WTC11 (cell line): ENCODE measurements at regions not wholly inside any gene's neighbourhood (a gene's known extent, or its start where the extent isn't known, plus 50 kb on each side); places are given as distances from the start of the nearest gene placed in this dataset.

Experiments
- CBFB ChIP-seq: sonication (generic); formaldehyde crosslinking; IDR thresholded peaks from 2 replicates; pipeline ENCODE4 v1.8.1; 2022; ENCODE audit warnings: mild to moderate bottlenecking, low read depth, missing genetic modification reagents
- CREM ChIP-seq: sonication (generic); formaldehyde crosslinking; IDR thresholded peaks from 2 replicates; pipeline ENCODE4 v1.8.1; 2022; ENCODE audit warnings: mild to moderate bottlenecking, missing genetic modification reagents, moderate library complexity
- CTCF ChIP-seq: fragments of 200-600 bp; IDR thresholded peaks from 2 replicates; pipeline ENCODE4 v1.8.0; 2022; ENCODE audit warnings: antibody characterized with exemption
- NFE2L1 ChIP-seq: sonication (generic); formaldehyde crosslinking; IDR thresholded peaks from 2 replicates; pipeline ENCODE4 v1.8.1; 2023; ENCODE audit warnings: missing genetic modification reagents
- NR1H2 ChIP-seq: sonication (generic); formaldehyde crosslinking; IDR thresholded peaks from 2 replicates; pipeline ENCODE4 v1.9.0; 2021; ENCODE audit warnings: mild to moderate bottlenecking, moderate library complexity, missing genetic modification reagents
- PRDM15 ChIP-seq: sonication (generic); formaldehyde crosslinking; IDR thresholded peaks from 2 replicates; pipeline ENCODE4 v1.8.0; 2022; ENCODE audit warnings: missing genetic modification reagents
- STAT6 ChIP-seq: sonication (generic); formaldehyde crosslinking; conservative IDR thresholded peaks from 2 replicates; pipeline ENCODE4 v1.8.1; 2023; ENCODE audit warnings: mild to moderate bottlenecking, low read depth, missing genetic modification reagents, moderate library complexity
- TCF7 ChIP-seq: sonication (generic); formaldehyde crosslinking; IDR thresholded peaks from 2 replicates; pipeline ENCODE4 v1.8.0; 2022; ENCODE audit warnings: mild to moderate bottlenecking, low read depth, missing genetic modification reagents, moderate library complexity
- TP53 ChIP-seq: sonication (generic); formaldehyde crosslinking; IDR thresholded peaks from 2 replicates; pipeline ENCODE4 v1.8.1; 2023; ENCODE audit warnings: mild to moderate bottlenecking, missing genetic modification reagents
- USF2 ChIP-seq: sonication (generic); formaldehyde crosslinking; IDR thresholded peaks from 2 replicates; pipeline ENCODE4 v1.8.1; 2023; ENCODE audit warnings: mild to moderate bottlenecking, missing genetic modification reagents, moderate library complexity
- ZNF138 ChIP-seq: sonication (generic); formaldehyde crosslinking; conservative IDR thresholded peaks from 2 replicates; pipeline ENCODE4 v1.8.1; 2022; ENCODE audit warnings: mild to moderate bottlenecking, moderate library complexity, missing genetic modification reagents
- ZNF532 ChIP-seq: fragments of 250-450 bp; sonication (Bioruptor Pico); IDR thresholded peaks from 2 replicates; pipeline ENCODE4 v1.9.0; 2021; ENCODE audit warnings: mild to moderate bottlenecking, borderline replicate concordance
- ZSCAN18 ChIP-seq: fragments of 250-450 bp; sonication (Bioruptor Pico); IDR thresholded peaks from 2 replicates; pipeline ENCODE4 v2.1.2; 2022; ENCODE audit warnings: mild to moderate bottlenecking, moderate library complexity

- TF ChIP-seq CTCF: no peak
- TF ChIP-seq TCF7: no peak
- TF ChIP-seq TP53: no peak
- no peak for TF ChIP-seq ZNF532 (CRISPR knock-in tag)
- TF ChIP-seq CREM (CRISPR knock-in tag): no peak
- TF ChIP-seq ZNF138 (CRISPR knock-in tag): no peak
- no peak for TF ChIP-seq NFE2L1 (CRISPR knock-in tag)
- no peak for TF ChIP-seq ZSCAN18 (CRISPR knock-in tag)
- no peak for TF ChIP-seq USF2 (CRISPR knock-in tag)
- no peak for TF ChIP-seq PRDM15
- no peak for TF ChIP-seq CBFB (CRISPR knock-in tag)
- TF ChIP-seq NR1H2 (CRISPR knock-in tag): no peak
- no peak for TF ChIP-seq STAT6
Measured at GRCh38 chr6:140566781-140567277, 1192.4 kb upstream of the CITED2 start.
